Ovary (tissue), 7 donors: ENCODE measurements at regions not wholly inside any gene's neighbourhood (a gene's known extent, or its start where the extent isn't known, plus 50 kb on each side); places are given as distances from the start of the nearest gene placed in this dataset.

Experiments
- DNase-seq, 5 donors: peaks; one replicate each; pipeline ENCODE4 v3.0.0-alpha.2; 2019 to 2020
- H3K27ac ChIP-seq, 2 donors: fragments of 200-600 bp; one replicate each; pipeline versions ENCODE4 v1.5.1 to v1.8.0; 2019 to 2022
- H3K27me3 ChIP-seq: fragments of 200-600 bp; one replicate; pipeline ENCODE4 v1.8.0; 2022
- H3K36me3 ChIP-seq: fragments of 200-600 bp; sonication (generic); one replicate; pipeline ENCODE4 v1.5.1; 2019
- H3K4me1 ChIP-seq: one replicate; pipeline ENCODE4 v1.8.1; 2013; ENCODE audit warnings: mild to moderate bottlenecking, moderate library complexity; ENCODE audit not compliant: insufficient read depth
- H3K4me3 ChIP-seq: fragments of 200-600 bp; sonication (generic); one replicate; pipeline ENCODE4 v1.5.1; 2017
- H3K9me3 ChIP-seq, 2 donors: fragments of 200-600 bp in 1 of 2; sonication (generic) in 1 of 2; one replicate each; pipeline versions ENCODE4 v1.5.1 to v1.8.1; 2013 to 2019; ENCODE audit warnings: mild to moderate bottlenecking in 1 of 2, moderate library complexity in 1 of 2
- EP300 ChIP-seq: sonication (generic); formaldehyde crosslinking; IDR thresholded peaks from one replicate; pipeline ENCODE4 v1.6.1; 2017; ENCODE audit warnings: antibody characterized with exemption
- POLR2A ChIP-seq: fragments of 450-650 bp; IDR thresholded peaks from one replicate; pipeline ENCODE4 v1.6.1; 2017; ENCODE audit warnings: antibody characterized with exemption, mild to moderate bottlenecking, moderate library complexity
- WGBS, 3 donors: extraction: QIAGEN DNeasy Blood & Tissue Kit in 1 of 3; methylation state at CpG; one replicate each; pipeline versions ENCODE4 v1.1.5 to v1.1.7; 2013 to 2017; 5-methylcytosine and 5-hydroxymethylcytosine counted together
- intact Hi-C, 4 donors: fragments of 100-400 bp; cut with DNase I; formaldehyde crosslinking; loops; one replicate each; pipeline versions ENCODE4 v1.11.0 to v1.15.1; 2022 to 2023
- TF ChIP-seq, protein P1 (sequence below), 3 donors: fragments of 450-650 bp in 2 of 3; fragments of 200-600 bp in 1 of 3; IDR thresholded peaks; one replicate each; pipeline versions ENCODE4 v1.5.1 to v1.8.0; 2016 to 2022; ENCODE audit warnings: antibody characterized with exemption in 3 of 3, mild to moderate bottlenecking in 1 of 3
- donor health status: DM: no; HTN: no; CAD: no; lungs with moderate emphysema.
- donor health status: DM: no; HTN: no; CAD: no.
- donor health status: Bipolar disorder and iron deficiency.
- donor health status: DM: no; HTN: no; CAD: no.
- donor health status: DM: yes; HTN: yes; CAD: no.

DNA sequence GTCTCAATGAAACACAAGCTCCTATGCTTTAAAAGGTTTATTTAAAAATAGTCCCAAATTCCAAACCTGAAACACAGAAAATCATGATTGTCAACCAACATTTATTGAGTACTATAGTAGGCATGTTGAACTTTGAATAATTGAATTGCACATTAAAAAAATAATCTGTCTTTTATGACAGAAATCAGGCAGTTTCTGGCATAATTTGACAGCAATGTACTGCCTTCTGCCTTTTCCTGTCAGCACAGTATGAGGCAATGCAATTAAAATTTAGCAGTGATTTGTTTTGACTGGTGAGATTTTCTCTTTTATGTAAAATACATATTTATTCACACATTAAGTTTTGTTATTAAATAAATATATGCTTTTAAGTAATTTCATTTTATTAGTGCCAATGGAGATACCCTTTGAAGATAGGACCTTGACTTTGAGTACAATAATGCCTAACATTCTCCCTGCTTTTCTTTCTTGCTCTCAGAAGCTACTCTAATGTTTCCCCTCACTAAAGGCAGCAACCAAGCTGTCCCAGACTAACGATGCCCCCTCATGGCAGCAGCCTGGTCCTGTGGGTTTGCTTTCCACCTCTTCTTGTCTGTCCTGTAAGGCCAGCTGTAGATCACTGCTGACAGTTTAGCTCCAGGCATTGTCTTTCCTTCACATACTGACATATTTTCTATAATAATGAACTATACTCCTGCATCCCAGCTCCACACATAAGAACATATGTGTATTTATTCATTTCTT, 346.7 kb downstream of the IL20RB start:
- TF ChIP-seq POLR2A = no peak
- TF ChIP-seq, protein P1, sequence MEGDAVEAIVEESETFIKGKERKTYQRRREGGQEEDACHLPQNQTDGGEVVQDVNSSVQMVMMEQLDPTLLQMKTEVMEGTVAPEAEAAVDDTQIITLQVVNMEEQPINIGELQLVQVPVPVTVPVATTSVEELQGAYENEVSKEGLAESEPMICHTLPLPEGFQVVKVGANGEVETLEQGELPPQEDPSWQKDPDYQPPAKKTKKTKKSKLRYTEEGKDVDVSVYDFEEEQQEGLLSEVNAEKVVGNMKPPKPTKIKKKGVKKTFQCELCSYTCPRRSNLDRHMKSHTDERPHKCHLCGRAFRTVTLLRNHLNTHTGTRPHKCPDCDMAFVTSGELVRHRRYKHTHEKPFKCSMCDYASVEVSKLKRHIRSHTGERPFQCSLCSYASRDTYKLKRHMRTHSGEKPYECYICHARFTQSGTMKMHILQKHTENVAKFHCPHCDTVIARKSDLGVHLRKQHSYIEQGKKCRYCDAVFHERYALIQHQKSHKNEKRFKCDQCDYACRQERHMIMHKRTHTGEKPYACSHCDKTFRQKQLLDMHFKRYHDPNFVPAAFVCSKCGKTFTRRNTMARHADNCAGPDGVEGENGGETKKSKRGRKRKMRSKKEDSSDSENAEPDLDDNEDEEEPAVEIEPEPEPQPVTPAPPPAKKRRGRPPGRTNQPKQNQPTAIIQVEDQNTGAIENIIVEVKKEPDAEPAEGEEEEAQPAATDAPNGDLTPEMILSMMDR (IDR thresholded peaks at IDR 0.05) = no peak
- no peak for TF ChIP-seq EP300
- DNase-seq = no peak
- H3K36me3 ChIP-seq = no peaks in the 10 kb centered on the region
- no peak overlapping the region for H3K27ac ChIP-seq
- peaks cover 0 to 3% of the 10 kb centered on the region in 2 donors for H3K9me3 ChIP-seq
- 48 to 56% (median 55%) methylated on average over 1 of the region's 1 CpG for whole genome bisulfite sequencing, 3 donors
- no peak overlapping the region for H3K4me3 ChIP-seq
- H3K27me3 ChIP-seq = no peaks in the 10 kb centered on the region
- intact Hi-C loops = no loop called here
- H3K4me1 ChIP-seq = no peaks in the 10 kb centered on the region

DNA sequence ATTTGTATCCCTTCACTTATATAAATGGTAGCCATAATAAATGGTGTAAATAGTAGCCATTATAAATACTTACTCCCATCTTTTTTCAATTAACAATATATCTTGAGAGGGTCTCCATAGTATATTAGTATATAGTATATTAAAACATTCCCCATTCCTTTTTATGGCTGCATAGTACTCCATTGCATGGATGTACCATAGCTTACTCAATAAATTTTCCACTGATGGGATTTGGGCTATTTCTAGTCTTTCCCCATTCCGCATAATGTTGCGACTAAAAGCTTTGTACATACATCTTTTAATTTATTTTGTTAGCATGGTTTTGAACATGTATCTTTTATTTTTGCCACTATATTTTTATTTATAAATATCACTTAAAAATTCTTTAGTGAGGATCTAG, 366.3 kb downstream of the IL20RB start:
- Histone ChIP-seq H3K9me3 (no peaks in the 10 kb centered on the region), H3K27me3 (no peaks in the 10 kb centered on the region), H3K36me3 (no peaks in the 10 kb centered on the region), H3K27ac (no peak overlapping the region), H3K4me3 (no peak overlapping the region), H3K4me1 (no peaks in the 10 kb centered on the region)
- intact Hi-C loops = no loop called here
- TF ChIP-seq, protein P1 (IDR thresholded peaks at IDR 0.05) = no peak
- TF ChIP-seq POLR2A (no peak), EP300 (no peak)
- no peak for DNase-seq
- 96 to 98% (median 97%) methylated on average over 2 of the region's 2 CpGs for WGBS, 3 donors

DNA sequence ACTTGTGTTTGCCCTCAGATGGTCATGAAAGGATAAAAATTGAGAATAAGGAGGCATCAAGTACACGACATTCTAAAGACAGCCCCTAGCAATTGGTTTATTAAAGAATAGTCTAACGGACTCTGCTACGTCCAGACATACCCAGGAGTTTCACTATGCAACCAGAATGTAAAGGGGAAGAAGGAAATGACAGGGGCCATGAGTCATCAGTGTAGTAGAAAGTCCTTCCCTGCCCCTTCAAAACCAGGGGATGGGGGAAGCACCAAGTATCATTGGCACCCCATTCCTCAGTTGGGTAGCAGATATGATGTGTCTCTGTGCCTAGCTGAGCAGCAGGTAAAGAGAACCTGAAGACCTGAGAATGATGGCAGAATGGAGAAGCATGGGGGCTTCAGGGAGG, 367.4 kb downstream of the IL20RB start:
- Histone ChIP-seq H3K4me1 (no peaks in the 10 kb centered on the region), H3K27me3 (no peaks in the 10 kb centered on the region), H3K4me3 (no peak overlapping the region), H3K36me3 (no peaks in the 10 kb centered on the region), H3K9me3 (no peaks in the 10 kb centered on the region), H3K27ac (no peak overlapping the region)
- TF ChIP-seq POLR2A (no peak), EP300 (no peak)
- TF ChIP-seq, protein P1 (IDR thresholded peaks at IDR 0.05) = no peak
- DNase-seq = no peak
- WGBS, 3 donors = 70 to 83% (median 78%) methylated on average over 3 of the region's 3 CpGs
- intact Hi-C loops = no loop called here

DNA sequence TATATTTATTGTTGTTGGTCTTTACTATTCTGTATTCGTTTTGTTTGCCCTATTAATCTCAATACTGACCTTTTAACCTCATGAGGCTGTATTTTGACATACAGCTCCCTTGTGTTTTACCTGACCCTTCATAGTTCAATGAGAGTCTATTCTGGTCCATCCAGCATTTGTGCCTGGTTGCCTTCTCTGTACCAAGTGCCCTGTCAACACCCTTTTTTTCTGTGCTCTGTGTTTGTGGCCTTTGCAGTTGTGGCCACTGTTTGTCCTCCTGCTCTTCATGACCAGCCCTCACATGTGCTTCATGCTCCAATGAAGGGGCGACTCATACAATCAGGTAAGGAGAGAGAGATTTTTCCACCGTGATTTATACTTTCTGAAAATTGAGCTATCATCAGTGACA, 368.2 kb downstream of the IL20RB start:
- Histone ChIP-seq H3K9me3 (no peaks in the 10 kb centered on the region), H3K27me3 (no peaks in the 10 kb centered on the region), H3K27ac (no peak overlapping the region), H3K4me3 (no peak overlapping the region), H3K36me3 (no peaks in the 10 kb centered on the region), H3K4me1 (no peaks in the 10 kb centered on the region)
- DNase-seq = no peak
- TF ChIP-seq POLR2A (no peak), EP300 (no peak)
- TF ChIP-seq, protein P1 (IDR thresholded peaks at IDR 0.05) = no peak
- 59 to 70% (median 64%) methylated on average over 3 of the region's 3 CpGs for WGBS, 3 donors
- intact Hi-C loops = no loop called here
